COLO829 (cell line): ENCODE measurements at regions not wholly inside any gene's neighbourhood (a gene's known extent, or its start where the extent isn't known, plus 50 kb on each side); places are given as distances from the start of the nearest gene placed in this dataset.
"Not testable (repeated sequence)": the region's sequence is repeated elsewhere in the genome, so short reads cannot be mapped to it uniquely, and the experiment has no call there.

Source experiments
- DNase-seq: peaks from one replicate; pipeline ENCODE4 v3.0.0; 2012; ENCODE audit warnings: low spot score

DNA sequence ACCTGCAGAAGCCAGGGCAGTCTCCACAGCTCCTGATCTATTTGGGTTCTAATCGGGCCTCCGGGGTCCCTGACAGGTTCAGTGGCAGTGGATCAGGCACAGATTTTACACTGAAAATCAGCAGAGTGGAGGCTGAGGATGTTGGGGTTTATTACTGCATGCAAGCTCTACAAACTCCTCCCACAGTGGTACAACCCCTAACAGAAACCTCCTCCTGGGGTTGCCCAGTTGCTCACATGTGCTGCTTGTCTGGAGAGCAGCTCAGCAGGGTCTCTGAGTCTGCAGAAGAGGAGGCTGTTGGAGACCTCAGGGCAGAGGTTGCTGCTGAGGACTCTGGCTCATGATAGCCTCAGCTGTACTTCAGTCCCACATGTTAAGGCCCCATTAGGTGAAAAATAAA, 1269.1 kb downstream of the RPIA start:
- not testable (repeated sequence) for DNase-seq

DNA sequence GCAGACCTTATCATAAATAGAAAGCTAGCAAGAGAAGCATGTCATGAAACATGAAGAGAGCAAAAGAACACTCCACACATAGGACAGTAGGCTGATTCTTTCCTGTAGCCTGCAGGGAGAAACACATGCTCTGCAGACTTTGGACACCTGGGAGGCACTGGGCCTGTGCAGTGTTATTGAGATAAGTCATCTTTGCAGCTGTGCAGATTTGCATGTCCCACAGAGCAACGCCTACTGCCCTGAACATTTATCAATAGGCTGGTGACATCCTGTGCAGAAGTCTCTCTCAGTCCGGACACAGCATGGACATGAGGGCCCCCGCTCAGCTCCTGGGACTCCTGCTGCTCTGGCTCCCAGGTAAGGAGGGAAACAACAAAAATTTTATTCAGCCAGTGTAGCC, 1277.1 kb downstream of the RPIA start:
- DNase-seq: not testable (repeated sequence)

DNA sequence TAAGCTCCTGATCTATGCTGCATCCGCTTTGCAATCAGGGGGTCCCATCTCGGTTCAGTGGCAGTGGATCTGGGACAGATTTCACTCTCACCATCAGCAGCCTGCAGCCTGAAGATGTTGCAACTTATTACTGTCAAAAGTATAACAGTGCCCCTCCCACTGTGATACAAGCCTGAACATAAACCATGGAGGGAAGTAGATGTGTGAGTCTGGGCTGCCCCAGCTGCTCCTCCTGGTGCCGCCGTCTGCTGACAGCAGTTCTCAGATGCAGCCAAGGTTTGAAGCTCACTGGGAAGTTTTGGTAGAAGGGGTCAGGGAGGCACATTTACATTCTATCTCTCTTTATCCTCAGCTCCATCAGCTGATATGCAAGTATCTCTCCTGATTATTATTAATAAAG, 1277.7 kb downstream of the RPIA start:
- not testable (repeated sequence) for DNase-seq

- DNase-seq: not testable (repeated sequence)
These were observed 1282.4 kb downstream of the RPIA start for GRCh38 chr2:89973849-89974248.

DNA sequence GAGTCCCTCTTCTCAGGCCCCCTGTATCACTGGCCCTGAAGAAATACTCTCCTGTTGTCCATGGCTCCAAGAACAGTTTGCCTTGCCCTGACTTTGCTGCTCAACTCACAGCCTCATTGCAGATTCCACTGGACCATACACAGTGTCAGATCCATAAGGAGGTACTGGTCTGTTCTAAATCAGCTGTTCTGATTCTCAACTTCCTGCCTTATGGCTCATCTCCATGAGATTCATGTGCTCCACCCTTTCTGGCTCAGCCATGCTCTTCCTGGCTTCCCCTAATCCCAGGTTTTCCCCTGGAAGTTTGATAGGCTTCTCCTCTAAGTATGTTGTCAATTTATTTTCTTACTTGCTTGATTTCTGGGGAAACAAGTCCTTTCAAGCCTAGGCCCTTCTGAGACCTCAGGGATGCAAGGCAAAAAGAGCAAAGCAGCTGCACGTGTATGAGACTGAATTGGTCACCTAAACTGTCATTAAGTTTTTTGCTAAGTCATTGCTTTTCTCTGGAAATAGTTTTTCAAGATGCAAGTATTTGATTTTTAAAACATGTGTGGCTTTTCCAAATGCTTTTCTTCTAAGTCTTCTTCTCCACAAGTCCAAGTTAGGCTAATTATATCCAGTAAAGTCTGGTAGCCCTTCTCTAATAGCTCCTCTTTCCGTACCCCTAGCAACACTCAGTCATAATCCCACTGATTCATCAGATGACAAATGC, 1288.5 kb downstream of the RPIA start:
- DNase-seq: not testable (repeated sequence)

GRCh38 chr2:89982246-89982645, 1290.8 kb downstream of the RPIA start:
- DNase-seq: not testable (repeated sequence)

GRCh38 chr2:89985650-89986049, 1294.2 kb downstream of the RPIA start:
- DNase-seq: not testable (repeated sequence)

DNA sequence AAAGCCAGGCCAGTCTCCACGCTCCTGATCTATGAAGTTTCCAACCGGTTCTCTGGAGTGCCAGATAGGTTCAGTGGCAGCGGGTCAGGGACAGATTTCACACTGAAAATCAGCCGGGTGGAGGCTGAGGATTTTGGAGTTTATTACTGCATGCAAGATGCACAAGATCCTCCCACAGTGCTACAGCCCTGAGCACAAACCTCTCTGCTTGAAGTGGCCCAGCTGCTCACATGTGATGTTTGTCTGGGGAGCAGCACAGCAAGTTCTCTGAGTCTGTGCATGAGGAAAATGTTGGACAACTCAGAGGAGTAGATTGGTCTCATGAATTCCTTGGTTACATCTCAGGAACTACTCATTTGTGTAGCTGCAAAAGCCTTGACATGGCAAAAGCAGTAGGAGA, 1295.1 kb downstream of the RPIA start:
- DNase-seq: not testable (repeated sequence)

GRCh38 chr2:89996779-89997178, 1305.3 kb downstream of the RPIA start:
- not testable (repeated sequence) for DNase-seq

GRCh38 chr2:90004553-90004952, 1313.1 kb downstream of the RPIA start:
- not testable (repeated sequence) for DNase-seq

GRCh38 chr2:90010442-90011100, 1319.1 kb downstream of the RPIA start:
- DNase-seq: not testable (repeated sequence)

DNA sequence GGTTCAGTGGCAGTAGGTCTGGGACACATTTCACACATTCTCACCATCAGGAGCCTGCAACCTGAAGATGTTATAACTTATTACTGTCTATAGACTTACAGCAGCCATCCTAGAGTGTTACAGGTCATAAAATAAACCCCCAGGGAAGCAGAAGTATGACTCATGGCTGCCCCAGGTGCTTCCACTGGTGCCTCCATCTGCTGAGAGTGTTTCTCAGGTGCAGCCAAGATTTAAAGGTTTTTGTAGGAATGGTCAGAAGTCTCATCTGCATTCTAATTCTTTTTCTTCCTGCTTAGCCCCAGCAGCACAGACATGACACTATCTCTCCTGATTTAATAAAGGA, 1319.6 kb downstream of the RPIA start:
- DNase-seq: not testable (repeated sequence)

GRCh38 chr2:90019908-90020307, 1328.4 kb downstream of the RPIA start:
- DNase-seq: not testable (repeated sequence)

GRCh38 chr2:90021234-90021633, 1329.8 kb downstream of the RPIA start:
- not testable (repeated sequence) for DNase-seq

DNA sequence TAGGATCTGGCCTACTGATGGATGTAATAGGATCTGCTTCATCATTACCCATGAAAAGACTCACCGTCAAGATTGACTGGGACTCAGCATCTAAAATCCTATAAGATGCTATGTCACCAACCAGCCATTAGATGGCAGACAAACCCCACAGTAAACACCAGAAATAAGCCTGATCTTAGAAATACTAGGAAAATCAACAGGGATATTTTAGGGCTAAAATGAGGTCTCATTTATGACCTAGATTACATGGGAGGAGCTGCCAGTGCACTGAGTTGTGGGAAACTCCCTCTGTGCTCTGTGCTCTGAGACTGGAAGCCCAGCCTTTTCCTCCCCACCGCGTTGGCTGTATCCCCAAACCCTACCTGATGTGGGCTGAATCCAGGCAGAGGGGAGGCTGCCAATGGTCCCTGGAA, 1335.8 kb downstream of the RPIA start:
- not testable (repeated sequence) for DNase-seq

GRCh38 chr2:90028381-90029079, 1337.1 kb downstream of the RPIA start:
- DNase-seq: not testable (repeated sequence)

- DNase-seq: not testable (repeated sequence)
These were observed 1337.6 kb downstream of the RPIA start for GRCh38 chr2:90029080-90029428.

DNA sequence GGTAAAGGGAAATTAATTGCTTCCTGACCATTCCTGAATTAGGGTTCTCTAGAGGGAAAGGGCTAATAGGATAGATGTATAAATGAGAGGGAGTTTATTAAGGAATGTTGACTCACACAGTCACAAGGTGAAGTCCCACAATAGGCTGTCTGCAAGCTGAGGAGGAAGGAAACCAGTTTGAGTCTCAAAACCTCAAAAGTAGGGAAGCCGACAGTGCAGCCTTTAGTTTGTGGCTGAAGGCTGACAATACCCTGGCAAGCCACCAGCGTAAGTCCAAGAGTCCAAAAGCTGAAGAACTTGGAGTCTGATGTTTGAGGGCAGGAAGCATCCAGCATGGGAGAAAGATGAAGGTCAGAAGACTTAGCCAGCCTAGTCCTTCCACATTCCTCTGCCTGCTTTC, 1340.8 kb downstream of the RPIA start:
- DNase-seq: not testable (repeated sequence)

- DNase-seq: not testable (repeated sequence)
These were observed 1344.9 kb downstream of the RPIA start for GRCh38 chr2:90036335-90036734.

DNA sequence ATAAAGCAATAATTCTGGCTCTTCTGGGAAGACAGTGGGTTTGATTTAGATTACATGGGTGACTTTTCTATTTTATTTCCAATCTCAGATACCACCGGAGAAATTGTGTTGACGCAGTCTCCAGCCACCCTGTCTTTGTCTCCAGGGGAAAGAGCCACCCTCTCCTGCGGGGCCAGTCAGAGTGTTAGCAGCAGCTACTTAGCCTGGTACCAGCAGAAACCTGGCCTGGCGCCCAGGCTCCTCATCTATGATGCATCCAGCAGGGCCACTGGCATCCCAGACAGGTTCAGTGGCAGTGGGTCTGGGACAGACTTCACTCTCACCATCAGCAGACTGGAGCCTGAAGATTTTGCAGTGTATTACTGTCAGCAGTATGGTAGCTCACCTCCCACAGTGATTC, 1347.6 kb downstream of the RPIA start:
- DNase-seq: not testable (repeated sequence)

DNA sequence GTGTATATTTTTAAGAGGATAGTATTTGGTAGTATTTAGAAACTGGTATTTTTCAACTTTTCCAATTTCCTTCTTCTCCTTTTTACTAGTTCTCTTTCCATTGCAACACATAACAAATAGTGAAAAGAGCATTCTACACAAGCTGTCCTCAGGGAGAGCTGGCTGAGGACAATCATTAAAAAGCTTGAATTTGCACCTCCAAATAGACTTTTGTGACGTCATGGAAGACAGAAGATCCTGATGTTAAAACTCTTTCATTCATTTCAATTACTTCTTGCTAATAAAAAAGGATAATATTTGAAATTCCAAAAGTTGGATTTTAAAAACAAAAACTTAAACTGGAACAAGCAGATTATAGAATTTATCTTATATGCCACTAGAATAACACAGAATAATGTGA, 1356.3 kb downstream of the RPIA start:
- not testable (repeated sequence) for DNase-seq

- DNase-seq: not testable (repeated sequence)
These were observed 1360.7 kb downstream of the RPIA start for GRCh38 chr2:90052113-90052631.
